HG02943 (cell line): ENCODE measurements at regions not wholly inside any gene's neighbourhood (a gene's known extent, or its start where the extent isn't known, plus 50 kb on each side); places are given as distances from the start of the nearest gene placed in this dataset.
"Not testable (repeated sequence)": the region's sequence is repeated elsewhere in the genome, so short reads cannot be mapped to it uniquely, and the experiment has no call there.

Source experiments
- ATAC-seq: cut with Tn5 transposase; IDR thresholded peaks from one replicate; pipeline ENCODE4 v1.9.1; 2021; ENCODE audit warnings: mild to moderate bottlenecking, low read depth, moderate library complexity; ENCODE audit not compliant: unreplicated experiment

DNA sequence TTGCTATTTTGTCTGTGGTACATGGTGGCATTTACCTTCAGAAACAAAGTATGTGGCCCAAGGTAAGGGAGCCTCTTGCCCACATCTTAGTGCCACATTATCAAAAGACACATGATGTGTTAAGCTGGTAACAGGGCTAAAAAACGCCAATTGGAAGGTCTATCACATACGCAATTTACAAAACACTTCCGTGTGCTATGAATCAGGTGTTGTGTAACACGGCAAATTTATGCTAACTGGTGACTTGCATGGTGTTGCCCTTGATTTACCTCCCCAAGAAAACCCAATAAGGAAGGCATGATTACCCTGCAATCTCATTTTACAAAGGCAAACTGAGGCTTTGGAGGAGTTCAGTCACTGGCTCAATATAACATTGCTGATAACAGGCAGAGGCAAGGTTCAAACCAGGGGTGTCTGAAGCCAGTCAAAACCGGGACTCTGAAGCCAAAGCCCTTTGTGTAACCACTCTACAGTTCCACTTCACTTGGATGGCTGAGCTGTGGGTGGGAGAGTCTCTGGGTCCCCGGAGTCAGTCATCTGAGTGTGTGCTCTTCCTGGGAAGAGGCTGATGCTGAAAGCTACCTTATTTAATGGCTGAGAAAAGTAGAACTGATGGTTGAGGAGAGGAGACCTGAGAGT, 103.9 kb upstream of the BCL6 start:
- ATAC-seq = no peak

DNA sequence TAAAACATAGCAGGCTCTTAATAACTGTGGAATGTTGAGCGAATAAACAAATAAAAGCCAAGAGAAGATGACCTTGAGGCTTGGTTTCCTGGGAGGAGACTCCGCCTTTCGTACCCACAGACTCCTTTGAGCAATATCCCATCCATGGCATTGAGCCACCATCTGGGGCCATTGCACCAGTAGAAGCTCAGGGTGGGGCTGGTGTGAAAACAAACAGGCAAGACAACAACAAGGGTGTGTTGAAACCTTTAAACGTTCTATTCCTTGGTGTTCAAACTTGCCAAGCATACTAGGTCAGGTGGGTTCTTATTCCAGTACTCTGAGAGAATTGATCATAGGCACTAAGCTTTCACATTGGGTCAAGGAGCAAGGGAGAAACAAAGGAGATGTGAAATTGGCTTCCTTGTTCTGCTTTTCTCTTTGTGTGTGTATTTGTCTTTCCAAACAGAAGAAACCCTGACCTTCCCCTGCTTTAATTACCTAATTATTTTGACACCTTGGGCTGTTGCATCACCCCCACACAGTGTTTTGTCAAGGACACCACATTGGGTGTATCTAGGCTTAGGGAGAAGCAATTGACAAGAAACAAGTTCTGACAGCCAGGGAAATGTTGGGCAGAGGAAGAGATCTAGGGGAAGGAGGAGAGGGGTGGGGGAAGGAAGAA, 105.1 kb upstream of the BCL6 start:
- ATAC-seq = no peak

DNA sequence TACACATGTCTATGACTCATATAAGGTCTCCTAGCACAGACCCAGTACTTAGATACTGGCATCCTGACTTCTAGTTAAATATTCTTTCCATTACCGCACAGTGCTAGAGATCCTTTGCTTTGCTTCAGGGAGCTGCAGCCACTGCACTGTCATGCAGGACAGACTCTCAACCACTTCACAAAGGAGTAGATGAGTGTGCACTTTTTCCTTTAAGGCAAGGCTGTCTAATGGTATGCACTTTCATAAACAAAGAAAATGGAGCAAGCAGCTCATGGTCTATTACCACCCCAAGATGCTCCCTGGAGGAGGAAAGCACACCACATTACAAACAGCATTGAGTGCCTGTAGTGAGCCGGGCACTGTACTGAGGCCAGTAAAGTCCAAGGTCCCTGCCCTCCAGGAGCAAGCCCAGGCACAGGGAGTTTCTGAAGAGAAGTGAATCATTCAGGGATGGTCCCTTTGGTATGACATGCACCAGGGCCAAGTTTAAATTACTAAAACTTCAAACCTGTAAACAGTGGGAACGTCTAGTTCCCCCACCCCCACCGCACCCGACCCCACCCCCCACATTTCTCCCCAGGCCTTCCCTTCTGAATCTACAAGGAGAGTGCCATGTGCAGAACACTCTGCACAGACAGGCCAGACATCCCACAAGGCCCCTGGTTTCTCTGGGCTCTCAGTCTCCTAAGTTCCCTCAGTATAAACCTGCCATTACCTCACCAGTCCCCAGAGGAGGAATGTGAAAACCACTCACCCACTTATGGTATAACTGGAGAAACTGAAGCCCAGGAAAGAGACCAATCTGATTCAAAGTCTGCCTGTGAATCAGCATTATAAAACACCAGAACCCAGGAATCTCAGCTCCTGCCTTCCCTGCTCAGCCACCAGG, 107.8 kb upstream of the BCL6 start:
- no peak for ATAC-seq

DNA sequence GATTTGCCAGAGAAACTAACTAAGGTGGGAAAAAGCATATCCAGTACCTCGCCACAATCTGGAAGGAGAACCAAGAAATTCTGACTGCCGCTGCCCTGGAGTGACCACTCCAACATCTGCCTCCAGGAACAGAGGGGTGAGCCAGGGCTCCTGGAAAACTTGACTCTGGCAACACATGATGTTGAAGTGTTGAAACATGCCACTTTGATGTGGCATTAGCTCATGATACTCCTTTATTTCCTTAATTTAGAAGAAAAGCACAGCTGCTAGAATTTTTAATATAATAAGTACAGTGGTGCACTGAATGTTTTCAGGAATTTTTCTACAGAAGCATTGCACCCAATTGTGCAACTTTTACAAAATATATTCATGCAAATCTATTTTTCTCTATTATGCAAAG, 109.9 kb upstream of the BCL6 start:
- no peak for ATAC-seq

DNA sequence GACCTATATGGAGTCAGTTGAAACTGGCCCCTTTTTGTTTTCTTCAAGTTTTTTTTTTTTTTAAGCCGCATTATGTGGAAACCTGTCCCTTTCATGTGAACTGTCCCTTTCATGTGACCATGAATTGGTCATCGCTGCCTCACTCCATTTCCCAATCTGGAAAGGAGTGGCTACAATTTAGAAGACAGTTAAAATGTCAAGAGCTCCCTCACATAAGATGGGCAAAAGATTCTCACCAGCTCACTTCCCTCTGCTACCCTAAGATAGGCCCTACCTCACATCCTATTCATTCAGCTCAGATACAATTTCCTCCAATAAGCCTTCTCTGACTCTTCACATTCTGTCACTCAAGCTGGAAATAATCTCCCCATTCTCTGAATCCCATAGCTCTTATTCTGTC, 111.3 kb upstream of the BCL6 start:
- ATAC-seq = no peak

DNA sequence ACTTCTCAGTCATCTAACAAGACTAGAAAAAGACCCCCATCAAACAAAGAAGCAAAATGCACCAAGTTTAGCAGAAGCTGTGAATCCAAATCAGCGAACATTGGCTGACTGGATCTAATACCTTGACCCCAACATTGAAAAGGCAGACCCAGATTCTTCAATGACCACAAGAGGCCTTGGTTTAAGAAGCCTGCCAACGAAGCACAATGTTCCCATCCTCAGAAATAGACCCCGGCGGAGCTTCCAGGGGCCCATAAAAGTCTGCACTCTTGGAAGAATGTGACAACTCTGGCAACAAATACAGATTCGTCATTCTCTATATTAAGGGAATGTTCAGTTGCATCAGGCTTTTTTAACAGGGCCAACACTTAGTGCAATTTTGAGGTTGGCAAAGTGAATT, 112.8 kb upstream of the BCL6 start:
- no peak for ATAC-seq

DNA sequence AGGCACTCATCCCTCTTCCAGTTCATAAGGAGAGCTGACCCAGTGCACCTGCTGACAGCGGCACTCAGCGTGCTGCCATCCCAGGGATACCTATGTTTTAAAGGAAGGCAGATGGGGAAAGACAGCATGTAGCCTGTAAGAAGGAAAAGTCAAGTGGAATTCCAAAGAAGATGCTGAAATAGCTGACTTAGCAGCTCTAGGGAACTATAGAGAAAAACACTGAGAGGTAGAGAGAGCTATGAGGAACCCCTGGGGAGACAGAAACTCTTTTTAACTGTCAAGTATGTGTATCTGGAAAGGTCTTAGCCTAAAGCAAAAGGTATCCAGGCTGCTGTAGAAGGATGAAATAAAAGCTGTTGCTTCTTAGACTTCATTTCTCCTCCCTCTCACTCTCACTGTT, 113.4 kb upstream of the BCL6 start:
- ATAC-seq = no peak

DNA sequence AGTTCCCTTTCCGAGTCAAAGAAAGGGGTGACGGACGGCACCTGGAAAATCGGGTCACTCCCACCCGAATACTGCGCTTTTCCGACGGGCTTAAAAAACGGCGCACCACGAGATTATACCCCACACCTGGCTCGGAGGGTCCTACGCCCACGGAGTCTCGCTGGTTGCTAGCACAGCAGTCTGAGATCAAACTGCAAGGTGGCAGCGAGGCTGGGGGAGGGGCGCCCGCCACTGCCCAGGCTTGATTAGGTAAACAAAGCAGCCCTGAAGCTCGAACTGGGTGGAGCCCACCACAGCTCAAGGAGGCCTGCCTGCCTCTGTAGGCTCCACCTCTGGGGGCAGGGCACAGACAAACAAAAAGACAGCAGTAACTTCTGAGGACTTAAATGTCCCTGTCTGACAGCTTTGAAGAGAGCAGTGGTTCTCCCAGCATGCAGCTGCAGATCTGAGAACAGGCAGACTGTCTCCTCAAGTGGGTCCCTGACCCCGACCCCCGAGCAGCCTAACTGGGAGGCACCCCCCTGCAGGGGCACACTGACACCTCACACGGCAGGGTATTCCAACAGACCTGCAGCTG, 117.5 kb upstream of the BCL6 start:
- ATAC-seq = not testable (repeated sequence)

DNA sequence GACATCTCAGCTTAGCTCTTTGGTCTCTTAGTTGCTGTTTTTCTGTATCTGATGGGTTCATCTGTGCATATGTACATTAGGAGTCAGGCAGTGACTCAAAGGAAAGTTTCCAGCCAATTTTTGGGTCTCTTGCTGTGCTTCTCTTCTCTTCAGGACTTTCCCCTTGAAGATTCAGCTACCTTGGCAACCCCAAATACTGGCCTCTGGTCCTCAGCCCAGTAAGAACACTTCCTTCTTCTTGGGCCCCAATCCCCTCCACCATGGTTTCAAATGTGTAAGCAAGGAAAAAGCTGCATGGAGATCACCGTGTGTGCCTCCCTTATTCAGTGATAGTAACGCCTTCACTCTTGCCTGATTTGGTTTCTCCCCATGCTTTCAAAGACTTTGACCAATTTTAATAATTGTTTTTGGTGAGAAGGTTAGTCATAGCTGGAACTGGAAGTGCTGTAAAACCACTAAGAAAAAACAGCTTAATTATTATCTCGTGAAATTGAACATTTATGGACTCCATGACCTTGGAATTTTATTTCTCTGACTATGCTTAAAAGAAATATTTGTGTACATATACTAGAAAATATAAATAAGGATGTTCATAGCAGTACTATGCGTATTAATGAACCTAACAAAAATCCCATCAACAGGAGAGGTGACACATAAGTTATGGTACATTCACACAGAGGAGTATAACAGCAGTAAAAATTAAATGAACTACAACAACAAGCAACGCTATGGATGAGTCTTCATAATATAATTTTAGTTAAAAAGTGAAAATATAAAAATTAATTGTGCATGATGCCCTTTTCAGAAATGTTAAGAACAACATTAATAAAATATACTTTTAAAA, 125.3 kb upstream of the BCL6 start:
- no peak for ATAC-seq

DNA sequence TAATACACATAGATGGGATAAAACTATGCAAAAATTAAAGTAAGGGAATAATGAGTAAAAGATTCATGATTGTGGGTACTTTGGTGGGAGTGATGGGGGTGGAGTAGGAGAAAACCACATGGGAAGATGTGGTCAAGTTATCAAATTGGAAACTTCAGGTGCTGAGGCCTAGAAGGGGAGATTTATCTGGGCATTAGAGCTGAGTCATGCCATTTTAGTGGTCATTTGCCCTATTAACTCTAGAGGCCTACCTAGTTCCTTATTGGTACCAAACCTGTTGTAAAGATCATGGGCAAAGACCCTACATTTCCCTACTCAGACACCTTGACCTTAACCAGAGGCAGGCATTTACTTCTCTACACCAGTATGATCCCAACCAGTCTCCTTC, 125.9 kb upstream of the BCL6 start:
- no peak for ATAC-seq

DNA sequence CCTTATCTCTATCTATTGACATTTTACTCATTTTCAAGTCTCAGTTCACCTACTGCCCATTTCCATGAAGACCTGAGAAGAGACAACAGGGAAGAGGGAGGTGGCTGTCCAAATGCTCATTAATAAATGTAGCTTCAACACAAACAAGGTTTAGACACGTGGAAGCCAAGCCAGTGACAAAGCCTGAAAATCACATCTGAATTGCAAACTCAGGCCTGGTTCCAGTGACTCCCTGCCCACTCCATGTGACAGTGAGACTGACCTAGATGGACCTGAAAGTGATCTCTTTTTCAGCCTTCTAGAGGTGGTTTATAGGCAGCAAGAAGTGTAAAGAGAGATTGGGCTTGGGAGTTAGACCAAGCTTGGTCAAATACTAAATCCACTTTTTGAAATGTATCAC, 126.6 kb upstream of the BCL6 start:
- no peak for ATAC-seq

DNA sequence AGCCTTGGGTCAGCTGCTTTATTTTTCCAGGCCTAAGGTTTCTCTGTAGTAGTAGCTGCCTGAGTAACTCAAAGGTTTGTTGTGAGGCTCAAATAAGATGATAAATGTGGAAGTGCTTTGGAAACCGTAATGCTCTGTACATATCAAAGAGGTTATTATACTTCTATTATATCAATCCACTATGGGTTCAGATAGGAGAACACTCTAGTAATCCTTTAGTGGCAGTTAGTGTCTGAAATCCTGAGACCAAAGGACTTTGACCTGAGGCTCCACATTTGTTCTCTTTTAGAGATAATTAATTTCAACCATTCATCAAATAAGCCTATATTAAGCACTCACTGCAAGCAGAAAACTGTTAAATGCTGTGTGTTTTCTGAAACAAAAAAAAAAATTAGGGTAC, 128.6 kb upstream of the BCL6 start:
- no peak for ATAC-seq

DNA sequence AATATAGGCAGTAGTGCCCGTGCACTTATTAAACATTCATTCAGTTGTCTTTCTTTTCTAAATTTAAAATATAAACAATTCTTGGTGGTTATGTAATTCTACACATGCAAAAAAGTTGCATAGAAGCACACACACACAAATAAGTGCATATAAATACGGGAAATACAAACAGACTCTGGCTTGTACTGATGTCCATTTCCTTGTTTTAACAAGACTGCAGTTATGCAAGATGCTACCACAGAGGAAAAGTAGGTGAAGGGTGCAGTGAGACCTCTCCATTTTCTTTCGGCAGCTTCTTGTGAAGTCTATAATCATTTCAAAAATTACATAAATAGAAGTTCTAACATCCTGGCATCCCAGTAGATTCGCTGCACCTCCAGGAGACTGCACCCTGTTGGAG, 130.6 kb upstream of the BCL6 start:
- ATAC-seq = no peak

DNA sequence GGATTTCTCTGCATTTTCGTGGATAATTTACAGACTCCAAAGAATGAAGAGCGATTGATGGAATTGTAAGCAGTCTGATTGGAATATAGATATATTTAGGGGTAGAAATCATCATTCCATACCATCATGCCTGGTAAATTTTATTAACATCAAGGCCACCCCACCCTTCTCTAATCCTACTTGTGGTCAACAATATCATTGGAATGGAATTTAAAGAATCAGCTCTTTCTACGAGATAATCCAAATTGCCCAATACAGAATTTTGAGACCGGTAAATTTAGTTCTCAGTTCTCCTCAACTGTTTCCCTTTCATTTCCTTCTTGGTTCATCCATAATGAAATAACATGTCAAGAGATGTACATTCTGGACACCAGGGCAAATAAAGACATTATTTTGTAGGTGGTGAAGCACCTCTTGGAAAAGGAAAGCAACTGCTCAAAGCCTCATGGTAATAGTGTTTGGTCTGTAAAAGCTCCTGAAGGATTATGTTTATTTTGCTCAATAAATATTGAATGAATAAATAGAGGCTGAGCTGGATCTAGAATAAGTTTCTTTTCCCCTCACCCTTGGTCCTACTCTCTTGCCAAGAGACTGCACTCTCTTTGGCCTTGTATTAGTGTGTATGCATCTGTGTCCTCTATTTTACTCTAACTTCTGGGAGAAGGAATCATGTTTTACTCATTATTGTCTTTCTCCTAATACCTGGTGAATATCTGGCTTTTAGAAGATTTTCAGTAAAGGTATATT, 133.7 kb upstream of the BCL6 start:
- no peak for ATAC-seq

DNA sequence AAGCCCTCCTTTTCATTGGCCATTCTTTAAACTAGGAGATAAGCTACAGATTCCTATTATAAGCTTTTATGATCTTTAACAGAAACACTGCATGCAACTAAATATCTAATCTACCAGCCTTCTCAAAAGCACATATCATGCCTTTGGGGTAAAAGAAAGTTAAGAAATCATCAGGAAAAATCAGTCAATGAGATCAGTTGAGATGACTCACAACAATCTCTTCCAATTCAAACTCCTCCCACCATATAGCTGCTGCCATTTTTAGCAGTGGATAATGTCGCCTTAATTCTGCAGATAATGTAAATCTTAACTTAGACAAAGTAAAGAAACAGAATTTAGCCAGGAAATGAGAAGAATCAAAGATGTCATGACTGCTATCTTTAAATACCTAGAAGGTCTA, 135.2 kb upstream of the BCL6 start:
- no peak for ATAC-seq

DNA sequence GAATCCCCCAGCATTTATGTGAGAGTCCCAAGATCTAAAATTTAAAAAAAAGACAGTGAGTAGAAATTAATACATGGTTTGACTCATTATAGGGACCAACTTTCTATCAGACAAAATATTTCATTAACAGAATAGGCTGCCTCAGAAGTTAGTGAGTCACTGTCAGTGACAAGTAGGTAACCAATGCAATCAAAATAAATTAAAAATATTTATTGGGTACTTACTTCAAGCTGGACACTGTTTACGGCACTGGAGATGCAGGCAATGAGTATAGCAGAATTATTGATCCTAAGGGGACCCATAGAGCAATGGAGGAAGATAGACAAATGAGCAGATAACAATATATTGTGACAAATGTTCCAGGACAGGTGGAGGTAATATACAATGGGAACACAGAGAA, 135.6 kb upstream of the BCL6 start:
- no peak for ATAC-seq

DNA sequence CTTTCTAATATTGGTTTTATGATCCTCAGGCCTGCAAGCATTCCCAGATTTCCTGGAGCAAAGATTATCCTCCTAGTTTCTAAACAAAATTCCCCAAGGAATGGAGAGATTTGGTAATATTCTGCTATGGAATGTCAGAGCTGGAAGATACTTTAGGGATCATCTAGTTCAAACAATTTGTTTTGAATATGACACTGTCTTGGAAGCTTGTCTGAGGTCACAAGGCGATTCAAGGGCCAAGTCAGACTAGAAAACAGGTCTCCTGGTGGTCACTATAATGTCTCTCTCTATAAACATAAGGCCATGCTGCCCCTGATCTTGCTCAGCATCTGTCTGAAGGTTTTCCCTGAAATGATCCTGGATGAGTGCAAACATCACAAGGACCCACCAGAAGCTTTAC, 143.4 kb upstream of the BCL6 start:
- no peak for ATAC-seq

DNA sequence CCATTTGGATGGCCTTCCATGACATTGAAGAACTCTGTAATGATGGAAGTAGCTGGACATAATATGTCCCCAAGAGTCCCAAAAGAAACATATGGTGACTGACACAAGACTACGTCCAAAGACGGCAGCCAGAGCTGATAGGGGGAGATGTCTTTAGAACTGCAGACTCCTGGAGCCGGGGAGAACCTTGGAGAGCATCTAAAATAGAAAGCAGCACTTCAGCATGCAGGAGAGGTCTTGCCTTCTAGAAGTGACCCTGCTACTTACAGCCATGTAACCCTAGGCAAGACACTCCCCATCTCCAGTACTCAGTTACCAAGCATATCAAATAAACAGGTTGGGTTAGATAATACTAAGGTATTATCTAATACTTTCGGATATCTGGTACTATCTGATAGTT, 143.8 kb upstream of the BCL6 start:
- ATAC-seq = no peak

DNA sequence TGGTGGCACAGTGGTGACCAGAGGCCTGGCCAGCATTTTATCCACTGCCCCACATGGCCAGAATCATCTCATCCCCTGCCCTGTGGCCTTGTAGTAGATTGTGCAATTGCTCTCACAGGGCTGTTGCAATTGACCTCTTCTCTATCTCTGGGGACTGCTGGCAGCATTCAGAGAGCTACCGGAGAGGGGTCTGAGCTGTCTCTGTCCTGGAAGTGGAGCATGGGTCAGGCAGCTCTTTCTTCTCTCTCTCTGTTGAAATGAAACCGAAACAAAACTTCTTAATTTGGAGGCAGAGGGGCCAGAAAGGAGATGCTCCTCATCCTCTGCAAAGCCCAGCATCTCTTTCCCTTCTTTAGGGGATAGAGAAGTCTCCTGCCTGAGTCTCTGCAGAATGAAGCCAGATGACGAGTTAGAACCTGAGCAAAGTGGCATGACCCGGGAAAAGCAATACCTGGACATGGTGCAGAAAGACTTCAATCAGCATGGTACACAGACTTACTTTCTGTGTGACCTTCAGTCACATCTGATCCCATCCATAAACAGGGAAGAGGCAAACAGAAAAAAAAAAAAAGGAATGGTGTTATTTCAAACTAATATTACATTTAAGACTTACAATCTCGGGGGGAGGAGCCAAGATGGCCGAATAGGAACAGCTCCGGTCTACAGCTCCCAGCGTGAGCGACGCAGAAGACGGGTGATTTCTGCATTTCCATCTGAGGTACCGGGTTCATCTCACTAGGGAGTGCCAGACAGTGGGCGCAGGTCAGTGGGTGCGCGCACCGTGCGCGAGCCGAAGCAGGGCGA, 144.5 kb upstream of the BCL6 start:
- no peak for ATAC-seq
